NCI-H82 treated with DMSO at 0.1 percent for 48 hours (cell line): ENCODE measurements at regions not wholly inside any gene's neighbourhood (a gene's known extent, or its start where the extent isn't known, plus 50 kb on each side); places are given as distances from the start of the nearest gene placed in this dataset.
"Not testable (repeated sequence)": the region's sequence is repeated elsewhere in the genome, so short reads cannot be mapped to it uniquely, and the experiment has no call there.

Source experiments
- DNase-seq: peaks from one replicate; lab custom pipeline; 2025; ENCODE audit not compliant: unreplicated experiment; lab: John Stamatoyannopoulos, UW

GRCh38 chr10:86579883-86580520, 58.4 kb upstream of the WAPL start:
- no peak for DNase-seq

DNA sequence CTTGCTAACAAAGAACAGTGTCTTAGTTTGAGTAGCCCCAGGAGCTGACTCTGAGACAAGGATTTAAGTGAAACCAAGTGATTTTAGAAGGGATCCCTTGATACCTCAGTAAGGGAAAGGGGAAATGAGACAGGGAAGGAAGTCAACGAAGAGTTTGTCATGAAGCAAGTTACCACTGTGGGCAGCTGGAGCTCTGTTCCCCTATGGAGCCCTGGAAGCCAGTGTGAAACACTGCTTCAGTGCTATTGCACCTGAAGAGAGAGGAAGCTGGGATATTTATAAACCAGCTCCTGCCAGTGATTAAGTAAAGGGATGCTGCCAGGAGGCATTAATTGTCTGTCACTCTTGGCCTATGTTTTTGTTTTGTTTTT, 58.9 kb upstream of the WAPL start:
- no peak for DNase-seq

DNA sequence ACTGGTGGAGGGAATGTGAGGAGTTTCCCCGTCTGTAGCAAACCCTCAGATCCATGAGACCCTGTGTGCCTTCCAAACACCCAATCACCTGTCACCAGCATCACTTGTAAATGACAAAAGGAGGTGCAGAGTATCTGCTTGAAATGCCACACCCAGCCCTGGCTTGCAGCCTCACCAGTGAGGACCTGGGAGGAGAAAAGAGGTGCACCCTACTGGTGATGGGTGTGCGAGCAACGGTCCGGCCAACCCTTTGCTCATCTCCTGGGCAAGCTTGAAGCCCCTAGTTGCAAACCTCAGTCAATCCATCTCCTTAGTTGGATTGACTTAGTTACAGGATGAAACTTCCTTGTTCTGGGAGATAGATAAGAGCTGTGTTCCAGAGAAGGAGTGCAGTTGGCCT, 62.4 kb upstream of the WAPL start:
- no peak for DNase-seq

GRCh38 chr10:86585037-86585929, 63.7 kb upstream of the WAPL start:
- peak; percentile 14 for DNase-seq

DNA sequence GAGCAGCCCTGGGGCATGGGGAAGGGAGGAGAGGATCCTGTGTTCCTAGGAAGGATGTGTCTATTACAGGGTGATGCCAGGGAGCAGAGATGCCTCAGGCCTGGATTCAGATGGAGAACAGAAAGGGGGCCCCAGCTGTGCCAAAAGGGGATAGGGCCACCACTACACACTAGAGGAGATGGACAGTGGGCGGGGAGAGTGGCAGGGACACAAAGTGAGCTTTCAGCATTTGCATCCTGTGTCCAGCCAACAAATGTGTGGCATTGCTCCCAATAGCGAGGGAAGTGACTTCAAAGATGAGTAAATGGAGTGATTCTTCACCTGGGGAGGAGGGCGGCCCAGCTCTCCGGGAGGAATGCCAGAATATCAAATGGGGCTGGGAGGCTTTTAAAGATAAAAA, 64.9 kb upstream of the WAPL start:
- DNase-seq, result no peak

GRCh38 chr10:86588781-86589180, 65.6 kb upstream of the OPN4 start:
- not testable (repeated sequence) for DNase-seq

- no peak for DNase-seq
Observed at GRCh38 chr10:86591436-86591835, 62.9 kb upstream of the OPN4 start.

GRCh38 chr10:86592413-86592812, 61.9 kb upstream of the OPN4 start:
- no peak for DNase-seq

GRCh38 chr10:86594535-86594934, 59.8 kb upstream of the OPN4 start:
- no peak for DNase-seq

GRCh38 chr10:86595496-86595895, 58.9 kb upstream of the OPN4 start:
- no peak for DNase-seq

DNA sequence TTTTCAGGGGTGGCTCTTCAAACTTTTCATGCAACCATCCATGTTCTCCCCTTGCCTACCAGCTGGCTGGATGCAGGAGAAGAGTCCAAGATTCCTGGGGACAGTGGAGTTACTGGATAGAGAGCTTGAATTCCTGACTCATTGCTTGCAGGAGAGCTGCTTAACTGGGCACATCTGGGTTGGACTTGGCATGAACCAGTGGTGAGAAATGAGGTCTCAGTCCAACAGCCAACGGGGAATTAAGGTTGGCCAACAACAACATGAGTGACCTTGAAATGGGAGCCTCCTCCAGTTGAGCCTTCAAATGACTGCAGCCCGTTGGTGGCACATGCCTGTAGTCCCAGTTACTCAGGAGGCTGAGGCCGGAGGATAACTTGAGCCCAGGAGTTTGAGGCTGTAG, 58.1 kb upstream of the OPN4 start:
- DNase-seq, result no peak

DNA sequence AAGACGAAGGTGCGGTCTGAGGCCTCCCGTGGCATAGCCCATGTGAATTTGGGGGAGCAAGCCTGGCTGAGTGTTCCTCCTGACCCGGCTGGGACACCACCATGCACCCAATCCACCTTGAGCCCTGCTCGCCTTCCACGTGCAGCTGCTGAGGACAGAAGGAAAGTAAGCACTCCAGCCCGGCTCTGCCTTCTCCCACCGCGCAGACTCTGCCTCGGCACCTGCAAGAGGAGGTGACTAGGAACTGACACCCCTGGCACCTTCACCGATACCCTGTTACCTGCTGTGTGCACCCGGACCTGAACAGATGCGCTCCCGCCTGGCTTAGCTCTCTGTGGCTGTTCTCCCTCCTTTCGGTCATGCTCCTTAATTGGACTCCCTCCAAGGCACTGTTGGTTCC, 57.0 kb upstream of the OPN4 start:
- DNase-seq, result no peak

GRCh38 chr10:86598151-86598550, 56.2 kb upstream of the OPN4 start:
- no peak for DNase-seq

GRCh38 chr10:86599041-86599440, 55.3 kb upstream of the OPN4 start:
- no peak for DNase-seq

DNA sequence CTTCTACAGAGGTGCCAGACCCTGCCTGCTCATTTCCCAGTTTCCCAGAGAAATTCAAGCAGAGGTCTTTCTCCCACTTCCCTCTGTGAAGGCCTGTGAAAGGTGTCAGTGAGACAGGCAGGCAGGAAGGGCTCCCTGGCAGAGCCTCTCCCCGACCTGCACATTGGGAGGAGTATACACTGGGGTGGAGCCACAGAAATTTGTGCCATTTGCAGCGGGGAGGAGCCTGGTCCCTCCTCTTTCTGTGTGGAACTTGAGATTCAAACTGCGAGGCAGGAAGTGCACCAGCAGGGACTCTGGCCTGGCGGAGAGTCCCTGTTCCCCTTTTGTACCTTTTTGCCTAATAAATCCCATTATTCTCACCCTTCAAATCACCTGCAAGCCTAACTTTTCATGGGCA, 54.6 kb upstream of the OPN4 start:
- DNase-seq, result no peak

- no peak for DNase-seq
Observed at GRCh38 chr10:86600296-86600695, 54.1 kb upstream of the OPN4 start.

DNA sequence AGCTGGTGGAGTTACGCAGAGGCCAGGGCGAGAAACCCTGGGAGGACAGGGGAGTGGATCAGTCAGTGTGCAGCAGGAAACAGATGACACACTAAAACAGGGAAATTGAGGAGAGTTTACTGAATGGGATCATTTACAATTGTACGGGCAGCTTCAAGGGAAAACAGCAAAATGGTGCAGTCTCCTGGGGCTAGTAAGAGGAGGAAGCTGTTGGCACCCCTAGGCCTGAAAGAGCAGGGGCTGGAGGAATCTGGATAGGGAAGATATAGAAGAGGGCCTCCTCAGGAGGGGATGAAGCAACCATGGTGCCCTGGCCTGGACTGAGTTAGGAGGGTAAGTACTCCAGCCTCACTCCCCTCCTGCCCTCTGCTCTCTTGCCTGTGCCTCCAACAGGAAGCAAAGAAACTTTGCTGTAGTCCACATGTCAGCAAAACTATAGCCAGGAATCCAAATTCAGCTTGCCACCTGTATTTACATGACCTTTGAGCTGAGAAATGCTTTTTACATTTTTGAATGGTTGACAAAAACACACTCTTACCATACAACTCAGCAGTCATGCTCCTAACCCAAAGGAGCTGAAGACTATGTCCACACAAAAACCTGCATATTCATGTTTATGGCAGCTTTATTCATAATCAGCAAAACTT, 52.3 kb upstream of the OPN4 start:
- DNase-seq, result no peak

DNA sequence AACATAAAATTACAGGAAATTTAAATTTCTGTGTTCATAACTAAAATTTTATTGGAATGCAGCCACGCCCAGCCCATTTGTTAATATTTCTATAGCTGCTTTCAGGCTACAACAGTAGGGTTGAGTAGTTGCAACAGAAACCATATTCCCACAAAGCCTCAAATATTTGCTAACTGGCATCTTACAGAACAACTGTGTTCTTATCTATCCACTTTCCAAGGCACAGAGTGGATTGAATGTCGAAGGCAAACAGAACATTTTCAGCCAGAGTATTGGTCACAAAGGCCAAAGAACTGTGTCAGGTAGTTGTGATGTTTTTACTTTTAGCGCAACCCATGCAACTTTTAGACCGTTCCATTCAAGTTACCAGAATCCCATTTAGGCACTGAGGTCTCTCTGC, 51.1 kb upstream of the OPN4 start:
- no peak for DNase-seq
